ENCODE measurements at regions not wholly inside any gene's neighbourhood (a gene's known extent, or its start where the extent isn't known, plus 50 kb on each side); places are given as distances from the start of the nearest gene placed in this dataset.
A peak's percentile ranks its signal among the peaks of the same experiment; 100 is the strongest.

DNA sequence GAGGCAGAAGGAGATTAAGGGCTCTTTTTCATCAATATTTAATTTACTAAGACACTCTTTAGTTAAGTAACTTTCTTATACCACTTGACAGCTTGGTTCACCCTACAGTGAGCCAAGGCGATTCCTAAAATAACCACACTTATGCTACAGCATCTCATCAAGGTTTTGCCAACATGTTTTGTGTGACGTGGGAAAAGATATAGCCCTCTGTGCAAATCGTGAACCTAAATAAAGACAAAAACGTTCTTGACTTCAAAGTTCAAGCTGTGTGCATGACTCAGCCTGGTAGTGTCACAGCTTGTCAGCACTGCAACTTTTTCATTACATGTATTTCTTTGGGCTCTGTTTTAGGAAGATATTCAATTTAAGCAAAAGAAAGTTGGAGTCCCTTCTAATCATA, 297.0 kb upstream of the EPHA3 start:
- TF ChIP-seq, protein P1, sequence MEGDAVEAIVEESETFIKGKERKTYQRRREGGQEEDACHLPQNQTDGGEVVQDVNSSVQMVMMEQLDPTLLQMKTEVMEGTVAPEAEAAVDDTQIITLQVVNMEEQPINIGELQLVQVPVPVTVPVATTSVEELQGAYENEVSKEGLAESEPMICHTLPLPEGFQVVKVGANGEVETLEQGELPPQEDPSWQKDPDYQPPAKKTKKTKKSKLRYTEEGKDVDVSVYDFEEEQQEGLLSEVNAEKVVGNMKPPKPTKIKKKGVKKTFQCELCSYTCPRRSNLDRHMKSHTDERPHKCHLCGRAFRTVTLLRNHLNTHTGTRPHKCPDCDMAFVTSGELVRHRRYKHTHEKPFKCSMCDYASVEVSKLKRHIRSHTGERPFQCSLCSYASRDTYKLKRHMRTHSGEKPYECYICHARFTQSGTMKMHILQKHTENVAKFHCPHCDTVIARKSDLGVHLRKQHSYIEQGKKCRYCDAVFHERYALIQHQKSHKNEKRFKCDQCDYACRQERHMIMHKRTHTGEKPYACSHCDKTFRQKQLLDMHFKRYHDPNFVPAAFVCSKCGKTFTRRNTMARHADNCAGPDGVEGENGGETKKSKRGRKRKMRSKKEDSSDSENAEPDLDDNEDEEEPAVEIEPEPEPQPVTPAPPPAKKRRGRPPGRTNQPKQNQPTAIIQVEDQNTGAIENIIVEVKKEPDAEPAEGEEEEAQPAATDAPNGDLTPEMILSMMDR (IDR thresholded peaks at IDR 0.05; ENCODE audit: low read length, missing control alignments): no peak
- DNase-seq (ENCODE audit: low read depth): peak; percentile 47
- no peak overlapping the region for H3K4me3 ChIP-seq (replicated peaks; ENCODE audit: low read depth, low read length)

DNA sequence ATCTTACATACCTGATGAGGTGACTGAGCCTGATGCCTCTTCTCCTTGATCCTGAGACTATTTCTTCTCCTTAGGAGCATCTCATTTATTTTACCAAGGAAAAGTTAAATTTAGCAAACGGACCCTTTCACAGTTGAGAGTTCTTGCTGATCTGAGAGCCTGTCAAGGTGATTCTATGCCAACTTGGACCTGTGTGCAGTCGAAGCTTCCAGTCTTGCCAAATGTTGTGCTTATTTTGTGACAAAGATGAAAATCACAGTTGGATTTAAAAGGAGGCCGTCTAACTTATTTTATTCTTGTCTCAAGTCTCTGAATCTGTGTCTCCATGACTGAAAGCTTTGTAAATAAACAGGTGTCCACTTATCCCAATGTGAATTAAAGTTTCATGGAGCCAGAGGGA, 296.3 kb upstream of the EPHA3 start:
- no peak for DNase-seq (ENCODE audit: low read depth)
- no peak overlapping the region for H3K4me3 ChIP-seq (replicated peaks; ENCODE audit: low read depth, low read length)
- TF ChIP-seq, protein P1 (IDR thresholded peaks at IDR 0.05; ENCODE audit: low read length, missing control alignments): no peak

DNA sequence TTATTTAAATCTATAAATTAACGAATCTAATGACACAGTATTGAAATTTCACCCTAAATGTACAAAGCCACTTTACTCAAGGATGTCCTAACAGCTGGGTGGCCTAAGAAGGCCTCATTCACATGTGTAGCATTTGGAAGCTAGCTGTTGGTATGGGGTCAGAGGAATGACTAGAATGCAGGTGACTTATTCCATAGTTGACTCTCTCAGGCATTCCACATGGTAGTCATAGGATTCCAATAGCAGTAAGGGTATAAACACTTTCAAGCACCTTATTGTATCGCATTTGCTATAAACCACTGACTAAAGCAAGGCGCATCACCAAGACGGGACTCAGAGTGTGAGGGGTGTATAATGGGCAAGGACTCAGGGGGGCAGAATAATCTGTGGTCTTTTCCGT, 294.8 kb upstream of the EPHA3 start:
- no peak for DNase-seq (ENCODE audit: low read depth)
- TF ChIP-seq, protein P1 (IDR thresholded peaks at IDR 0.05; ENCODE audit: low read length, missing control alignments): no peak
- no peak overlapping the region for H3K4me3 ChIP-seq (replicated peaks; ENCODE audit: low read depth, low read length)

DNA sequence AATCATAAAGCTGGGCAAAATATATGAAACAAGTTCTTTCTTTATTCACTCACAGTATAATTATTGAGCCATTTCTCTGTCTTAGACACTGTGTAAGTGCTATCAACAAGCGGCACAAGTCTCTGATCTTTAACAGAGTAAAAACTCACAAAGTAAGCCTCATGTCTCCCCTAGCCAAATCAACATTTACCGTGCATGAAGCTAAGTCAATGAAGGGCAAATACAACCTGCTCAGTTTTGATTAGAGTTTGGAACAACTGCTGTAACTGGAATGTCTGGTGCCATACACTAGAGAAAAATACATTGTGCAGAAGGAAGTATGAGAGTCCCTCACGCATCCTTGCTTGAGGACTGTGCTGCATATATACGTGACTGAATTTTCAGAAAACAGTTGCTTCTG, 291.0 kb upstream of the EPHA3 start:
- DNase-seq (ENCODE audit: low read depth): no peak
- H3K4me3 ChIP-seq (replicated peaks; ENCODE audit: low read depth, low read length): no peak overlapping the region
- TF ChIP-seq, protein P1 (IDR thresholded peaks at IDR 0.05; ENCODE audit: low read length, missing control alignments): no peak

DNA sequence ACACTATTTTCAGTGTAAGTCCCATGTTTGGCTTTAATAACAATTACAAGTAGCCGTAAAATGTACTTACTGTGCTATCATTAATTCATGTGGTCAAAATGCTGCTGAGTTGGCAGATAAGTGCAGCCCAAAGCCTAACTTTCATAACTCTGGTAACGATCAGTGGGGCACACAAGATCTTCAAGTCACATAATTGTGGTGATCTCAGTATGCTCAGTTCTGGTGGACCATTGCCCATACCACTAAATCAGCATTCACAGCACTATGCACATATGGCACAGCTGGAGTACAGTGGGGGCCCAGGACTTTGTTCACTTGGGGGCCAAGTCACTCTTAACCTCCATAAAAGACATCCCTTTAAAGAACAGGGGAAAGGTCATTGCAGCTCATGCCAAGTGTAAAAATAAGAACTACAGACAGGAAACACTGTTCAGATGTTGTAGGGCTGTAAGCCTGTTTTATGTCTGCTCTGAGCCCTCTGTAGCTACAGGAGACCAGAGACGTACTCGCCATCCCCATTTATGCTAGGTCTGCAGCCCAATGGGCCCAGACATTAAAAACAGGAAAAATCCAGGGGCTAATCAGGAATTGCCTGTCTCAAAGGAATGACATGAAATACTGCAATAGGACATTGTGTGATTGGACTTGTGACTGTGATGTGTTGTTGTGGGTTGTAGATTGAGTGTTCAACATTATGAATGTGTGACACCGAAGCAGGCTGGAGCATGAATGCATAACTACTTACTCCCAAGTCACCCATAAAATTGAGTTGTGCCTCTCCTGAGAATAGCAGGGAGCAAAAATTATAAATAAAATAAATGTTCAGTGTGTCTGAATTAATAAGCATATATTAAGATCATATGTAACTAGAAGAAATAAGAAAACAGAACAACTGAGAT, 282.5 kb upstream of the EPHA3 start:
- TF ChIP-seq, protein P1 (IDR thresholded peaks at IDR 0.05; ENCODE audit: low read length, missing control alignments): no peak
- no peak for DNase-seq (ENCODE audit: low read depth)

DNA sequence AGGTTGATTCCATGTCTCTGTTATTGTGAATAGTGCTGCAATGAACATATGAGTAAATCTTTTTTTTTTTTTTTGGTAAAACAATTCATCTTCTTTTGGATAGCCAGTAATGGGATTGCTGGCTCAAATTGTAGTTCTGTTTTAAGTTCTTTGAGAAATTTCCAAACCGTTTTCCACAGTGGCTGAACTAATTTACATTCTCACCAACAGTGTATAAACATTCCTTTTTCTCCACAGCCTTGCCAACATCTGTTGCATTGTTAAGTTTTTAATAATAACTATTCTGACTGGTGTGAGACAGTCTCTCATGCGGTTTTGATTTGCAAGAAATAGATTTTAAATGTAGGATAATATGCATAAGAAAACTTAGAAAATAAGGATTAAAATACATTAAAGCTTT, 279.0 kb upstream of the EPHA3 start:
- H3K4me3 ChIP-seq (replicated peaks; ENCODE audit: low read depth, low read length): no peak overlapping the region
- TF ChIP-seq, protein P1 (IDR thresholded peaks at IDR 0.05; ENCODE audit: low read length, missing control alignments): no peak
- no peak for DNase-seq (ENCODE audit: low read depth)

More for the DNA sequence above, 282.5 kb upstream of the EPHA3 start:
- H3K4me3 ChIP-seq (replicated peaks; ENCODE audit: low read depth, low read length): no peak overlapping the region

DNA sequence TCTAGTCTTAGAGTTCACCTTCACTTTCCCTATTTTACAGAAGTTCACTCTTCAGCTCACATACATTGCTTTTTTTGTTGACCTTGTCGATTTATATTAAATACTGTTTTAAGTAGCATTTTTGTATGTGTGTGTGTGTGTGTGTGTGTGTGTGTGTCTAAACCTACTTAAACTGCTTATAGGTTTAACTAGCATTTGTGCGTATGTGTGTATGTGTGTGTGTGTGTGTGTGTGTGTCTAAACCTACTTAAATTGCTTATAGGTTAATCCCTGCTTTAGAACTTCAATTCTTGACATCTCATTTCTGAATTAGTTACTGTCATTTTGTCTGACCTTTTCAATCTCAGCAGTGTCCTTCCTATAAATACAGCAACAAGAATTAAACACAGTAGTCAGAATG, 254.8 kb upstream of the EPHA3 start:
- TF ChIP-seq, protein P1 (IDR thresholded peaks at IDR 0.05; ENCODE audit: low read length, missing control alignments): no peak
- no peak for DNase-seq (ENCODE audit: low read depth)
- no peak overlapping the region for H3K4me3 ChIP-seq (replicated peaks; ENCODE audit: low read depth, low read length)

Measured in fibroblast of pulmonary artery (primary cell).